Renal pelvis (tissue), 1 donor: ENCODE measurements at regions not wholly inside any gene's neighbourhood (a gene's known extent, or its start where the extent isn't known, plus 50 kb on each side); places are given as distances from the start of the nearest gene placed in this dataset.
"Not testable (repeated sequence)": the region's sequence is repeated elsewhere in the genome, so short reads cannot be mapped to it uniquely, and the experiment has no call there.

Experiments
- DNase-seq: peaks from one replicate; pipeline ENCODE4 v3.0.0-alpha.2; 2013

DNA sequence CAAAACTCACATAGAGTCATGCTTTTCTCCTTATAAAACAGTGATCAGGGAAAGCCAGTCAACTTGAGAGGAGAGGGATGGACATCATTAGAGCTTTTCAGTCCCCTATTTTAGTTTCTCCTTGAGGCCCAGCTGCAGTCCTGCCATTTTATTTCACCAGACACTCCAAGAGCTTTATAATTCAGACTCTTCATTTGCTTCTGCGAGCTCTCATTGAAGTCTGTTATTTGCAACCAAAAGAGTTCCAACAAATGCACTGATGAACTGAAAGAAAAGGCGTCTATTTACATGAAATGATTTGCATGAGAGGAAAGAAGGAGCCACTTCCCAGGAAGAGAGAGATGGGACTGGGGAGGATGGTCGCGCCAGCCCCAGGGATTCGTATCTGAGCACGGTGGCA lies 86.8 kb downstream of the NDUFA12 start:
- no peak for DNase-seq

DNA sequence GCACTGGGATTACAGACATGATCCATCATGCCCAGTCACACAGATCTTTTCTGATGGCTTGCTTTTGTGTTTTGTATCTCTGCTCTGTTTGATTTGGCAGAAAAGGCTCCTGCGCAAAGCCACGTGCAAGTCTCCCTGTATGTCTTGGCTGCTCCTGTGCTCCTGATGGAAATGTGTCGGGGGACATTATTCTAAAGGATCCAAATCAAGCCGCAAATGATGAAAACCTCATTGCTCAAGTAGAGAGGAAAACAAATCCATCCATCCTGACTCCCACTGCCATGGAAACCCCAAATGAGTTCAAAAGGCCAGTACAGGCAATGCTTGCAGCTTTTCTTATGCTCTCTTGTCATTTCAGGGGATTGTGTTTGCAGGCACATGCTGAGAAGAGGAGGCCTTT lies 93.8 kb downstream of the NDUFA12 start:
- DNase-seq: no peak

DNA sequence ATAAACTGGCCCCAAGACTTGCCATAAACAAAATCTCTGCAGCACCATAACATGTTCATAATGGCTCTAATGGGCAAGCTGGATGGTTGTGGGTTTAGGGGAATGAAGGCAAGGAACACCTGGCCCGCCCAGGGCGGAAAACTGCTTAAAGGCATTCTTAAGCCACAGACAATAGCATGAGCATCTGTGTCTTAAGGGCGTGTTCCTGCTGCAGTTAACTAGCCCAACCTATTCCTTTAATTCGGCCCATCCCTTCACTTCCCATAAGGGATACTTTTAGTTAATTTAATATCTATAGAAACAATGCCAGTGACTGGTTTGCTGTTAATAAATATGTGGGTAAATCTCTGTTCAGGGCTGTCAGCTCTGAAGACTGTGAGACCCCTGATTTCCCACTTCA lies 97.7 kb downstream of the NDUFA12 start:
- not testable (repeated sequence) for DNase-seq

DNA sequence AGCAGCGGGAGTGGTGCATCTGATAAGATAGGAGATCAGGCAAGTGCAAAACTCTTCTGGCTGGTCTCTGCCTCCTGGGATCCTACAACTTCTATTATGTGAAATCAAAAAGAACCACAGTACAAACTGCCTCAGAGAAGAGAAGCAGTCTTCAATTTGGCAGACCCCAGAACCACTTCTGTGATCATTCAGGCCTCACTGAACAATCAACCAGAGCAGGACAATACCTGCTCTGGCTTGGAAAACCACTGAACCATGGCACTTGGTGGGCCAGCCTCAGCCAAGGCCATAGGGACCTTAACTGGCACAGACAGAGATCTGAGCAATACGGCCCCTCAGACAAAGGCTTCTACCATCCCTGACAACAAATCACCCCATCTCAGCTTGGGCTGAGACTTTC lies 103.0 kb downstream of the NDUFA12 start:
- DNase-seq: no peak

DNA sequence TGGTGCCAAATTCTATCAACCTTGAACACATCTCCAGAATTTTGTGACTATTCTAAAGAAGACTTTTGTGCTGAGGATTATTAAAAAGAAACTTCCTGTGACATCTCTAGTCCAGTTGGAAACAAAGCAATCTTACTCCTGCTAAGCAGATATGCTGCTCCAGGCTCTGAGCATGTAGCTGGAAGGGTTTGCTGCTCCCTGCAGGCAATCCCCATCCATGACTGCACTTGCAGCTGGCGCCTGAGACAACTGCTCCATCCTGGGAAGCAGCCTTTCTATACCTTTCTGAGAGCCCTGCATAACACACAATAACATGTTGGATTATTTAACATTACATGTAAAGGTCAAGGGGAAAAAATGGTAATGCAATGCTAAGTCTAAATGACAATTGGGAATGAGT lies 105.1 kb downstream of the NDUFA12 start:
- no peak for DNase-seq

DNA sequence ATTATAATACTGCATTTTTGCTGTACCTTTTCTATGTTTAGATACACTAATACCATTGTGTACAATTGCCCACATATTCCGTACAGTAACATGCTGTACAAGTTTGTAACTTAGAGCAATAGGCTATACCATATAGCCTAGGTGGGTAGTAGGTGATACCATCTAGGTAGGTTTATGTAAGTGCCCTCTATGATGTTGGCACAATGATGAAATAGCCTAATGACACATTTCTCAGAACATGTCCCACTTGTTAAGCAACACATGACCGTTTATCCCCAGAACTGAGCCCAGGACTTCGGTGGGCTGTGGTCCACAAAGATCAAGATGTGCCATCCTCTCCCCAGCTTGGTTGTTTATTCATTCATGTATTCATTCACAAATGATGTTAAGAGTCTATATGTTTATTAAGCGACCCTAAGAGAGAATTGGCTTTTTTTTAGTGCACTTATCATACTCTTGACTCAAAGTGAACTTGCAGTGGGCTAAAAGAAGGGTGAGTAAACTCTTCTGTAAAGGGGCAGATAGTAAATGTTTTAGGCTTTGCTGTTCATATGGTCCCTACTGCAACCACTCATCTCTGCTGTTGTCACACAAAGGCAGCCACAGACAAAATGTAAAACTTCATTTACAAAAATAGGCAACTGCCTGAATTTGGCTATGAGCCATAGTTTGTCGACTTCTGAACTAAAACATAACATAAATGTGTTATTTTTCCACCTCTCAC lies 110.8 kb downstream of the NDUFA12 start:
- no peak for DNase-seq

DNA sequence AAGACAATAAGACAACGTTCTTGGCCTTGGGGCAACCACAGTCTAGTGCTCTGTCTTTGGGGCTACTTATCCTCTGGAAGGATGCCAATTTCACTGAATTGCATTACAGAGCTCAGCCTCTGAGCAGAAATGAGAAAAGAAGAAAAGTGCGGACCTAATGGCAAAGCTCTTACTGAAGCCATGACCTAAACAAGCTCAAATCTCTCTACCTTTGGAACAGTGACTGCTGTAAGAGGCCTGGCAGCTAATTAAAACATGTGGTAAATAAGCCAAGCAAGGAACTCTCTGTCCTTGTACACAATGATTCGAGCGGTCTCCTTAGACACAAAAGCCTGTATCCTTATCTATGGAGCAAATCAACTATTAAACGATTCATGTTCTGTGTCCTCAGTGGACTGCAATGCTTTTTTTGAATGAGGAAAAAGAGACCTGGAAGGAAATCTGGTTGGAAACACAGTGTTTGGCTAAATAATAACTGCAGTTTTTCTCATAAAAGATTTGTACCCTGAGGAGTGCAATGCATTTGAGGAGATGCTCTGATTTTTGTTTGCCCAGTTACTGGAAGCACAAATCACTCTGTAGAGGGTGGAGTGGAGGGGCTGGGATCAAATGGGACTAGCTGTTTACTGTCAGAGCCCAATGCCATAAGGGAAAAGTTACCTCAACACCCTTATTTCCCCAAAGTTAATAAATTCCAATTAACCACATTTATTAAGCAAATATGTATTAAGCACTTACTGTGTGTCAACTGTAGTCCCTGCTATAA lies 113.9 kb downstream of the NDUFA12 start:
- no peak for DNase-seq

DNA sequence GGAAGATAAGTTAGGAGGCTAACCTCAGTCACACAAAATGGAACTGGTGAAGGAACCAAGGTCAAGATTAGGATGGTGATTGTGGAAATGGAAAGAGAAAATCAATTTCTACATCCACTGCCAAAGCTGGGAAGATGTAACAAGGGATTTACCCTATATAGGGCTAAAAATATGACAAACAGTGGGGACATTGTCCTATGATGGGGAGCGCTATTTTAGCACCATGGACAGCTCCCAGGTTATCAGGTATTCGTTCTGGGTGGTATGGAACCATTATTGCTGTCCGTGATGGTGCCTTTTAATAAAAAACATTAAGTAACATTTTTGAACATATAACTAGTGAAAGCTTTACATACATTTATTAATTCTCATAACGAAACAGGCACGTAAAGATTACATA lies 124.0 kb downstream of the NDUFA12 start:
- no peak for DNase-seq

DNA sequence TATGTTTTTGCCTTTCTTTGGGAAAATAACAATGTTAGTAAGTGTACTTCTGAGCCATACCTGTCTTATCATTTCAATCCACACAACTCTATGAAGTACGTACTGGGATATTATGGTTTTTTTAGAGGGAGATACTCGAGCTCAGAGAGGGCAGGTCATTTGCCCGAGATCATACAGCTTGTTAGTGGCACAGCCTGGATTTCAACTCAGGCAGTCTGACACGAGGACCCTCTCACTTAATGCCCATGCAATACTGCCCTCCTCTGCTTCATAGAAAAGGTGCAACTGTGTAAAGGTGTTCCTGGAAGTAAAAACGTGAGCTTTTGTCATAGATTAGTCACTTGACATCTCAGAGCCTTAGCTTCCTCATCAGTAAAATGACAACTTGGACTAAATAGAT lies 128.0 kb downstream of the NDUFA12 start:
- no peak for DNase-seq

DNA sequence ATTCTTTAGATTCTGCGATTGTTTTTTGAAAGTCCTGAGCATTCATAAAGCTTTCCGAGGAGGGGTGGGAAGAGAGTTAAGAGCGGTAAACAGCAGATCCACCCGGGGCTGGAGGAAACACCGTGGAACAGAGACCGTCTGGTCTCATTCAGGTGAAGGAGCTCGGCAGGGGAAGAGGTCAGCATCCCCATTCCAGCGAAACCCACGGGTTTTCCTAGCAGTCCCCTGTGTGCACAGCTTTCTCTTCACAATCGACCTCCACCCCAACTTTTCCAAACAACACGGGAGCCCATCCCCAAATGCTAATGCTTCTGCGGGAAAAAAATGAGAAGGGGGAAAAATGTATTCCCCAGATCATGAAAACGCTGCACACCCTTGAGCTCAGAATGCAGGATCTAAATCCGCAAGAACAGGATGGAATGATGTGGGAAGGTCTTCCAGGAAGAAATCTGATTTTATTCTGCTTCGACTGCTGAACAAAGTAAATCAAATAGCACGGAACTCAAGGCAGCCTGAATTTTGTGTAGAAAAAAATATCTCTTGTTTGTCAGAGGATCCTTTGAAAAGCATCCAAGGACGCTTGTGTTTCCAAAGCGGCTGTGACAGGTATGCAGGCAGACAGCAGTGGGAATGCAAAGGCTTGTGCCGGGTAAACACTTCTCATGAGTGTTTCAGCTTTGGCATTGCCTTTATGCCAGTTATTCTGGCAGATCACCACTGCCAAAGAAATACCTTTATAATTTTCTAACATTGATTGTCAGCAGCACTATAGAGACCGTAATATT lies 128.8 kb downstream of the NDUFA12 start:
- no peak for DNase-seq

DNA sequence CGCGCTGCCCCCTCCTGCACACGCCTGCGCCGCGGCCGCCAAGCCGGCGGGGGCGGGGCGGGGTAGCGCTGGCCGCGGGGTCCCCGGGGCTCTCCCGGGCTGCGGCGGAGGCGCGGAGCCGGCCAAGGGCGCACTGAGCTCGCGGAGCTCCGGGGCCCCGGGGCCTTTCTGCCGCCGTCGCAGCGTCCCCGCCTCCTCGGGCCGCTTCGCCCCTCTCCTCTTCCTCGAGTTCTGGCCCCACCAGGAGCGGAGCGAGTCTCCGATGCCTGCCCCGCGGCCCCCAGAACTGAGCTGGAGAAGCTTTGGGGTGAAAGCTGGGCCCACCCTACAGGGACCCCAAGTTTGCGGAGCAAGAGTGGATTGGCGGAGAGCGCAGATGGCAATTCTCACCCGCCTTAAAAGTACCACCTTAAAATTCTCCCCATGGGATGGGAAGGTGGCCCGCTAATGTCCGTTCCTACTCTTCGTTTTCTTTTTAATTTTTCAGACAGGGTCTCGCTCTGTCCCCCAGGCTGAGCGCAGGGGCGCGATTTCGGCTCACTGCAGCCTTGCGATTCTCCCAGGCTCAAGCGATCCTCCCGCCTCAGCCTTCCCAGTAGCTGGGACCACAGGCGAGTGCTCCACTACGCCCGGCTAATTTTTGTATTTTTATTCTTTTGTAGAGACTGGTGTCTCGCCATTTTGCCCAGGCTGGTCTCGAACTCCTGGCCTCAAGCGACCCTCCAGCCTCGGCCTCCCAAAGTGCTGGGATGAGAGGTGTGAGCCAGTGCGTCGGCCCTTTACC lies 129.6 kb downstream of the NDUFA12 start:
- no peak for DNase-seq

DNA sequence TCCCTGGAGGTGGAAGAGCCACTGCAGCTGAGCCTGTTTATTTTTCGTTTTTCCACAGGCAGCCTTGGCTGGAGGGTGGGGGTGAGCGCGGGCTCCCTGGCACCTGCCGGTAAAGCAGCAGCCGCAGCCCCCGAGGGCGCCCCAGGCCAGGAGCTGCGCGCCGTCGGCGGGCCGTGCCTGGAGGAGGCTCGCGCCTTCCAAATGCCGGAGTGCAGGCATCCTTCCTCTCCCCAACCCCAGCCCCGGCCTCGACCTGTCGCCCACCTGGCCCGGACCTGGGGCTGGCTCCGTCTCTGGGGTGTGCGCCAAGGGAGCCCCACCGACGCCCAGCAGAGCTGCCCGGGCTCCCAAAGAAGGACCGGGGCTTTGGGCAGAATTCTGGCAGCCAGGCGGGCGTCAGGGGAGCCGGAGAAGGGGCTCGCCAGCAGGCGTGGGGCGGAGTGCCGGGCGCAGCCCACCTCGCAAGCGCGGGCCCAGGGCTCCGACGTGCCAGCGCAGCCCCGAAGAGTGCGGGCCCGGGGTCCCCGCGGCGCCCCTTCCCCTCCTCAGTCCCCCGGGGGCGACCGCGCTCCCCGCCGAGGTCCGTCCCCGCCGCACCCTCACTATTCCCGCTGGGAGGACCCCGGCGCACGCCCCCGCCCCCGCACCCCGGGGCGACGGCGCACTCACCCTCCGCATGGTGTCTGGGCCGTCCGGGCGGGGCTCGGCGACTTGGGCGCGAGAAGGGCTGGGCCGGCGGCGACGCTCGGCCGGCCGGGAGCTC lies 130.3 kb downstream of the NDUFA12 start:
- DNase-seq: peak; percentile 42

DNA sequence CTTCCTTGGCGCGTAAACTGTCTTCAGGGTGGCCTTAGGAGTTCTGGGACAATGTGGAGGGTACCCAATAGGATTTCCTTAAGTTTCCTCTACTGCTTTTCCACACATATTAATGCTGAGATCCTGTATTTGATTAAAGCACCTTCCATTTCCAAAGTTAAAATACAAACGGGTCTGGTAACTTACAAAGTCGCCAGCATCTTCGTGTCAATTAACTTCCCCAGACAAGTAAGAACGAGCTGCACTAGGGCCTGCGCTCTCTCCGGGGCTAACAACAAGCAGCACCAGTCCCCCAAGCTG lies 130.9 kb downstream of the NDUFA12 start:
- DNase-seq: no peak

DNA sequence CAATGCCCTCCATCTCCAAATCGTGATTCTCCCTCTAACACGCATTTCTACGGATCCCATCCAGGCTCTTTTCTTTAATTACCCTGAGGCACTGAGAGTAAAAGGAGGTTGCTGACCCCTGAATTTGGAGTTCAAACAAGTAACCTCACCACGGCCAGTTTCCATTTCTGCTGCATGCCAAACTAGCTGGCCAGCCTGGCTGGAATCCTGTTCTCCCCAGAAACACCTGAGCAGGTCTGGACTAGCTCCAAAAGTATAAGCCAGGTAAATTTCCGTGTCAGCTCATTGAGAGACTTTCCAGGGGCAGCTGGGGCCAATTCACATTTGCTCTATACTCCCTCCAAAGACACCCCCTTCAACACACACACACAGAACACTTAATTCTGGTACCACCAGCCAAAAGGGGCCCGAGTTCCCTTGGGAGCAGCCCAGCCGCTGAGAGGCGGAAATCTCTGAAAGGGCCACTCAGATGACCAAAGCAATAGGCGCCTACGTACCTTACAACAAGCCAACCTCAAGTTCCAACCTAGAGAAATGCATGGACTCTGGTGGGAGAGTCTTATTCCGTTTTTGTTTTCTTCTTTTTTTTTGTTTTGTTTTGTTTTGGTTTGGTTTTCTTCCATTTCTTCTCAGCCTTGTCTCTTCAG lies 131.4 kb downstream of the NDUFA12 start:
- DNase-seq: no peak

DNA sequence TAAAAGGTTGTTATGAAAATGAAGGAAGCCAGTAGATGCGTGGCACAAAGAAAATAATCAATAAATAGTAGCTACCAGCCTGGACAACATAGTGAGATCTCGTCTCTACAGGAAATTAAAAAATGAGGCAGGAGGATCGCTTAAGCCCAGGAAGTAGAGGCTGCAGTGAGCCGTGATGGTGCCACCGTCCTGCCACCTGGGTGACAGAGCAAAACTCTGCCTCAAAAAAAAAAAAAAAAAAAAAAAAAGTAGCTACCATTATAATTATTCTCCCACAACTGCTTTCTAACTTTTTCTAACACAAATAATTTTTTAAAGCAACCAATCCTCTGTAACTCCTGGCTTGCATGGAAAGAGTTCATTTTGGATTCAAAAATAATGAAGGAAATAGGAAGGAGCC lies 133.0 kb downstream of the NDUFA12 start:
- no peak for DNase-seq

DNA sequence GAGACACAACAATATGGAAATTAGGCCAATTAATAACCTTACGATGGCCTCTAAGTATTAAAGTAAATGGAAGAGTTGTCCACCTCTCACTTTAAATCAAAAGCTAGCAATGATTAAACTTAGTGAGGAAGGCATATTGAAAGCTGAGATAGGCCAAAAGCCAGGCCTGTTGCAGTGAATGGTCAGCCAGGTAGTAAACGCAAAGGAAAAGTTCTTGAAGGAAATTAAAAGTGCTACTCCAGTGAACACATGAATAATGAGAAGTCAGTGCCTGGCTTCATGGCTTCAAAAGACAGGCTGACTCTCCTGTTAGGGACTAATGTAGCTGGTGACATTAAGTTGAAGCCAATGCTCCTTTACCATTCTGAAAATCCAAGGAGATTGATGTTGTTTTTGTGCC lies 135.3 kb downstream of the NDUFA12 start:
- no peak for DNase-seq

DNA sequence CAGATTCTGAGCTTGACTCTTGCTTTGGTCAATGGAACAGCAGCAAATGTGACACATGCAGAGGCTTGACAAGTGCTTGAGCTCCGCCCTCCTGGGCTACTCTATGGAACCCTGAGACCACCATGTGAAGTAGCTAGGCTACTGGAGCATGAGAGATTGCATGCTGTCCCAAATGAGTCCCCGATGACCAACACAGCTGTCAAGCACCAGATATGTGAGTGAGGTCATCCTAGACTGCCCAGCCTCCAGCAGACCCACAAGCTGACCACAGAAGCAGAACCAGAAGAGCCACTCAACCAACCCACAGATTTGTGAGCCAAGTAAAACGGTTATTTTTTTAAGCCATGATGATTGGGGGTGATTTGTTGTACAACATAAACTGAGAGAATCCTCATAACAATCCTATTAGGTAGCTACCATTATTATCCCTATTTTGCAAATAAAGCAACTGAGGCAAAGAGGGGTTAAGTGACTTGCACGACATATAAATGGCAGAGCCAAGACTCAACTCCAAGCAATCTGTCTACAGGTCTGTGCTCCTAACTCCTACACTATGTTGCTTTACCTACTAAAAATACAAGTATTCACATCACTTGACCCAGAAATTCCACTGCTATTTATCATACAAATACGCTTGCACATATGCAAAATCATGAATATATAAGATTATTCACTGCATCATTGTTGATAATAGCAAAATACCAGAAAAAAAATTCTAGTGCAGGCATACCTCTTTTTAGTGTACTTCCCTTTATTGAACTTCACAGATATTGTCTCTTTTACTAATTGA lies 136.2 kb downstream of the NDUFA12 start:
- no peak for DNase-seq

DNA sequence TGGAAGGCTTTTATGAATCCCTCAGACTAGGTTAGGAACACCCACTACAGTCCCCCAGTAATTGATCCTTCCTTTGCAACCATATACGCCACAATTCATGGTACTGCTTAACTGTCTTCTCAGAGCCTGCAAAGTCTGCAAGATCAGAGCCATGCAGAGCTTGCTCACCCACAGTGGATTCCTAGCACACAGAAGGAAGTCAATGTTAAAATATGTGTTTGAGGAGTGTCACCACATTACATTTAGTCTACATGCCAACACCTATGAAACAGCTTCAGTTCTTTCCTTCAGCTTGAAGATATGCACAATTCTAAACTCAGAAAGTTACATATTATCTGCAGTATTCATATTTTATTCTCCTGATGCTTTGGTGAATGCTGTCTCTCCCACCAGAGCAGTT lies 138.5 kb downstream of the NDUFA12 start:
- no peak for DNase-seq

DNA sequence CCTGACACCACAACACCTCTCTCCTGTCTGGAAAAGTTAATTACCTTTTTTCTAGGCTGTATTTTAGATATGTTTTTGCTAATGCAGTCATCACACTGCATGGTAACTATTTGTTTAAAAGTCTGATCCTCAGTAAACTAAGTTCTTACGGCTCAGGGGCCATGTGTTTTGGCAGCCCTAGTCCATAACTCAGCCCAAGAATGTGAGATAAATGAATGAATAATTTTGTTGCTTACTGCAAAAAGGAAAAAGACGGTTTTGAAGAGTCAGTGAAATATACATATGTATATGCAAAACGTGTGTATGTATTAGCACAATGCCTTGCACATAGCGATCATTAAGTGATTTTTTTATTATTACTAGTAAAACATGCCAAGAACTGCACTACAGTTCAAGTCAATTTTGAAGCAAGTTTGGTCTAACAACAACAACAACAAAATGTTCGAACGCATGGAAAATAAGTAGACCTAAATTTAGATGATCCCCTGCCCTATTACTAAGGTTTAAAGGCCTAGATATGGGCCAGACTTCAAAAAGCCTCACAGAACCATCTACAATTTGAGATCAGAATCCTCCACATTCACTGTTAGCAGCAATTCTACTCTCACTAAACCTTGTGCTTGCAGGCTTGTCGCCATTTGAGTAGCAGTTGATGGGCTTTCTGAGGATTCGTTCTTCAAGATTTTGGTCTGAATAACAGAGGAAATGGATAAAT lies 140.0 kb downstream of the NDUFA12 start:
- no peak for DNase-seq
